GM23248 (cell line): ENCODE measurements at regions not wholly inside any gene's neighbourhood (a gene's known extent, or its start where the extent isn't known, plus 50 kb on each side); places are given as distances from the start of the nearest gene placed in this dataset.

Experiments used
- EZH2 ChIP-seq: fragments of 200-600 bp; sonication (generic); IDR thresholded peaks from 2 replicates; pipeline ENCODE4 v1.6.1; 2018; ENCODE audit warnings: antibody characterized with exemption, mild to moderate bottlenecking; ENCODE audit not compliant: insufficient read depth, poor library complexity, severe bottlenecking
- EZH2phosphoT487 ChIP-seq: fragments of 200-600 bp; sonication (generic); IDR thresholded peaks from 2 replicates; pipeline ENCODE4 v1.6.1; 2018; ENCODE audit warnings: antibody characterized with exemption, moderate library complexity, mild to moderate bottlenecking, low read depth; ENCODE audit not compliant: insufficient read depth

- TF ChIP-seq EZH2 (no peak), EZH2phosphoT487 (no peak)
These were observed 252.2 kb upstream of the RBBP8 start for GRCh38 chr18:22680944-22681343.
